ENCODE measurements at regions not wholly inside any gene's neighbourhood (a gene's known extent, or its start where the extent isn't known, plus 50 kb on each side); places are given as distances from the start of the nearest gene placed in this dataset.
"Not testable (repeated sequence)": the region's sequence is repeated elsewhere in the genome, so short reads cannot be mapped to it uniquely, and the experiment has no call there.

DNA sequence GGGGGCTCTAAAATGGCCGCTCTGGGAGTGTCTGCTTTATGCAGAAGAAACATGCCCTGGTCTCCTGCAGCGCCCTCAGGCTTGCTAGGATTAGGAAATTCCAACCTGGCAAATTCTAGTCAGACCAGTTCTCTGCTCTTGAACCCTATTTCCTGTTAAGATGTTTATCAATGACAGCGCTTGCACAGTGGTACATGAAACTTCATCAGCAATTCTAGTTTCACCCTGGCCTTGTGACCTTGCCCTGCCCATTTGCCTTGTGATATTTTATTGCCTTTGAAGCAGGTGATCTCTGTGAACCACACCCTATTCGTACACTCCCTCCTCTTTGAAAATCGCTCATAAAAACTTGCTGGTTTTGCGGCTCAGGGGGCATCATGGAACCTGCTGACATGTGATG is 1184.0 kb downstream of the JRKL start:
- TF ChIP-seq, protein P1, sequence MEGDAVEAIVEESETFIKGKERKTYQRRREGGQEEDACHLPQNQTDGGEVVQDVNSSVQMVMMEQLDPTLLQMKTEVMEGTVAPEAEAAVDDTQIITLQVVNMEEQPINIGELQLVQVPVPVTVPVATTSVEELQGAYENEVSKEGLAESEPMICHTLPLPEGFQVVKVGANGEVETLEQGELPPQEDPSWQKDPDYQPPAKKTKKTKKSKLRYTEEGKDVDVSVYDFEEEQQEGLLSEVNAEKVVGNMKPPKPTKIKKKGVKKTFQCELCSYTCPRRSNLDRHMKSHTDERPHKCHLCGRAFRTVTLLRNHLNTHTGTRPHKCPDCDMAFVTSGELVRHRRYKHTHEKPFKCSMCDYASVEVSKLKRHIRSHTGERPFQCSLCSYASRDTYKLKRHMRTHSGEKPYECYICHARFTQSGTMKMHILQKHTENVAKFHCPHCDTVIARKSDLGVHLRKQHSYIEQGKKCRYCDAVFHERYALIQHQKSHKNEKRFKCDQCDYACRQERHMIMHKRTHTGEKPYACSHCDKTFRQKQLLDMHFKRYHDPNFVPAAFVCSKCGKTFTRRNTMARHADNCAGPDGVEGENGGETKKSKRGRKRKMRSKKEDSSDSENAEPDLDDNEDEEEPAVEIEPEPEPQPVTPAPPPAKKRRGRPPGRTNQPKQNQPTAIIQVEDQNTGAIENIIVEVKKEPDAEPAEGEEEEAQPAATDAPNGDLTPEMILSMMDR (IDR thresholded peaks at IDR 0.05), result not testable (repeated sequence)
- not testable (repeated sequence) for TF ChIP-seq POLR2A (IDR thresholded peaks at IDR 0.05)

All from esophagus squamous epithelium (tissue), 4 donors.